ENCODE measurements at regions not wholly inside any gene's neighbourhood (a gene's known extent, or its start where the extent isn't known, plus 50 kb on each side); places are given as distances from the start of the nearest gene placed in this dataset.
"Not testable (repeated sequence)": the region's sequence is repeated elsewhere in the genome, so short reads cannot be mapped to it uniquely, and the experiment has no call there.

DNA sequence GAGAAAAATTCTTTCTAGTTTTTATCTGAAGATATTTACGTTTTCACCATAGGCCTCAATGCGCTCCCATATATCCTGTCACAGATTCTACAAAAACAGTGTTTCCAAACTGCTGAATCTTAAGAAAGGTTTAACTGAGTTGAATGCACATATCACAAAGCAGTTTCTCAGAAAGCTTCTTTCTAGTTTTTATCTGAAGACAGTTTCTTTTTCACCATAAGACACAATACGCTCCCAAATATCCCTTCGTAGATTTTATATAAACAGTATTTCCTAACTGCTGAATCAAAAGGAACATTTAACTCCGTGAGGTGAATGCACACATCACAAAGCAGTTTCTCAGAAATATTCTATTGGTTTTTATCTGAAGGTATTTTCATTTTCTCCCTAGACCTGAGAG is 385.5 kb downstream of the ALG10 start:
- TF ChIP-seq, protein P1, sequence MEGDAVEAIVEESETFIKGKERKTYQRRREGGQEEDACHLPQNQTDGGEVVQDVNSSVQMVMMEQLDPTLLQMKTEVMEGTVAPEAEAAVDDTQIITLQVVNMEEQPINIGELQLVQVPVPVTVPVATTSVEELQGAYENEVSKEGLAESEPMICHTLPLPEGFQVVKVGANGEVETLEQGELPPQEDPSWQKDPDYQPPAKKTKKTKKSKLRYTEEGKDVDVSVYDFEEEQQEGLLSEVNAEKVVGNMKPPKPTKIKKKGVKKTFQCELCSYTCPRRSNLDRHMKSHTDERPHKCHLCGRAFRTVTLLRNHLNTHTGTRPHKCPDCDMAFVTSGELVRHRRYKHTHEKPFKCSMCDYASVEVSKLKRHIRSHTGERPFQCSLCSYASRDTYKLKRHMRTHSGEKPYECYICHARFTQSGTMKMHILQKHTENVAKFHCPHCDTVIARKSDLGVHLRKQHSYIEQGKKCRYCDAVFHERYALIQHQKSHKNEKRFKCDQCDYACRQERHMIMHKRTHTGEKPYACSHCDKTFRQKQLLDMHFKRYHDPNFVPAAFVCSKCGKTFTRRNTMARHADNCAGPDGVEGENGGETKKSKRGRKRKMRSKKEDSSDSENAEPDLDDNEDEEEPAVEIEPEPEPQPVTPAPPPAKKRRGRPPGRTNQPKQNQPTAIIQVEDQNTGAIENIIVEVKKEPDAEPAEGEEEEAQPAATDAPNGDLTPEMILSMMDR (IDR thresholded peaks at IDR 0.05; ENCODE audit: borderline replicate concordance, insufficient read depth, low read depth, low read length) = no peak
- H3K4me3 ChIP-seq (ENCODE audit: low read depth, low read length) = no peak overlapping the region

DNA sequence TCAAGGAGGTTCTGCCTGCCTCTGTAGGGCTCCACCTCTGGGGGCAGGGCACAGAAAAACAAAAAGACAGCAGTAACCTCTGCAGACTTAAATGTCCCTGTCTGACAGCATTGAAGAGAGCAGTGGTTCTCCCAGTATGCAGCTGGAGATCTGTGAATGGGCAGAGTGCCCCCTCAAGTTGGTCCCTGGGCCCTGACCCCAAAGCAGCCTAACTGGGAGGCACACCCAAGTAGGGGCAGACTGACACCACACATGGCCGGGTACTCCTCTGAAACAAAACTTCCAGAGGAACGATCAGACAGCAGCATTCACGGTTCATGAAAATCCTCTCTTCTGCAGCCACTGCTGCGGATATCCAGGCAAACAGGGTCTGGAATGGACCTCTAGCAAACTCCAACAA is 409.2 kb downstream of the ALG10 start:
- H3K4me3 ChIP-seq (ENCODE audit: low read depth, low read length) = not testable (repeated sequence)
